ENCODE measurements at regions not wholly inside any gene's neighbourhood (a gene's known extent, or its start where the extent isn't known, plus 50 kb on each side); places are given as distances from the start of the nearest gene placed in this dataset.

DNA sequence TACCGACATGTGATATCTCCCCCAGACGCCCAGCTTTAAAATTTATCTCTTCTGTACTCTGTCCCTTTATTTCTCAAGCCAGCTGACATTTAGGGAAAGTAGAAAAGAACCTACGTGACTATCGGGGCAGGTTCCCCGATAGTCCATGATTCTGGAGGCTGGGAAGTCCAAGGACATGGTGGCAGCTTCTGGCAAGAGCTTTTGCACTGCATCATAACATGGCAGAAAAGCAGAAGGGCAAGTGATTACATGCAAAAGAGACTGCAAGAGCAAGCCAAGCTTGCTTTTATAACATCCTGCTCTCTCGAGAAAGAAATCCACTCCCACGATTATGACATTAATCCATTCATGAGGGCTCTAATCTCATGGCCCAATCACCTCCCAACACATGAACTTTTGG lies 113.2 kb downstream of the CD164 start:
- no peak overlapping the region for H3K4me3 ChIP-seq (ENCODE audit: low read depth, low read length)
- H3K27ac ChIP-seq: no peak overlapping the region
- H3K9me3 ChIP-seq (ENCODE audit: severe bottlenecking): no peaks in the 10 kb centered on the region
- DNase-seq: no peak
- H3K27me3 ChIP-seq (ENCODE audit: insufficient read depth, low read depth, severe bottlenecking): no peaks in the 10 kb centered on the region
- H3K36me3 ChIP-seq: no peaks in the 10 kb centered on the region
- TF ChIP-seq, protein P1, sequence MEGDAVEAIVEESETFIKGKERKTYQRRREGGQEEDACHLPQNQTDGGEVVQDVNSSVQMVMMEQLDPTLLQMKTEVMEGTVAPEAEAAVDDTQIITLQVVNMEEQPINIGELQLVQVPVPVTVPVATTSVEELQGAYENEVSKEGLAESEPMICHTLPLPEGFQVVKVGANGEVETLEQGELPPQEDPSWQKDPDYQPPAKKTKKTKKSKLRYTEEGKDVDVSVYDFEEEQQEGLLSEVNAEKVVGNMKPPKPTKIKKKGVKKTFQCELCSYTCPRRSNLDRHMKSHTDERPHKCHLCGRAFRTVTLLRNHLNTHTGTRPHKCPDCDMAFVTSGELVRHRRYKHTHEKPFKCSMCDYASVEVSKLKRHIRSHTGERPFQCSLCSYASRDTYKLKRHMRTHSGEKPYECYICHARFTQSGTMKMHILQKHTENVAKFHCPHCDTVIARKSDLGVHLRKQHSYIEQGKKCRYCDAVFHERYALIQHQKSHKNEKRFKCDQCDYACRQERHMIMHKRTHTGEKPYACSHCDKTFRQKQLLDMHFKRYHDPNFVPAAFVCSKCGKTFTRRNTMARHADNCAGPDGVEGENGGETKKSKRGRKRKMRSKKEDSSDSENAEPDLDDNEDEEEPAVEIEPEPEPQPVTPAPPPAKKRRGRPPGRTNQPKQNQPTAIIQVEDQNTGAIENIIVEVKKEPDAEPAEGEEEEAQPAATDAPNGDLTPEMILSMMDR (IDR thresholded peaks at IDR 0.05; ENCODE audit: low read depth, low read length): no peak

DNA sequence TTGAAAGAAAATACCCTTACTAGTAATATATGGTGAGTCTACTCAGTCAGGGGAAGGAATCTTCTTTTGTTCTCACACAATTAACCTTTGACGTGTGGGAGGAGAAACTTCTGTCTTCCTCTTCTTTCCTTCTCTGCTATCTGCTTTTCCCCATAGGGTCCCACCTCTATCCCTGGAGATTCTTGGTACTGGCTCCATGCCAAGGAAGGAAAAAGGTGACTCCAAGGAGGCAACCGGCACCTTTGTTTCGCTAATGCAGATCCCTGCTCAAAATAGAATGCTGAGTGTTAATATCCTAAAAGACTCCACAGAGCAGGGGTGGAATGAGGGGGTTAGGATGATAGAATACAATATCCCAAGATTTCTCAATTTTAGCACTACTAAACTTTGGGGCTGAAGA lies 116.7 kb downstream of the CD164 start:
- TF ChIP-seq, protein P1 (IDR thresholded peaks at IDR 0.05; ENCODE audit: low read depth, low read length): no peak
- no peak for DNase-seq
- H3K4me3 ChIP-seq (ENCODE audit: low read depth, low read length): no peak overlapping the region
- no peaks in the 10 kb centered on the region for H3K9me3 ChIP-seq (ENCODE audit: severe bottlenecking)
- H3K36me3 ChIP-seq: no peaks in the 10 kb centered on the region
- H3K27me3 ChIP-seq (ENCODE audit: insufficient read depth, low read depth, severe bottlenecking): no peaks in the 10 kb centered on the region
- no peak overlapping the region for H3K27ac ChIP-seq

DNA sequence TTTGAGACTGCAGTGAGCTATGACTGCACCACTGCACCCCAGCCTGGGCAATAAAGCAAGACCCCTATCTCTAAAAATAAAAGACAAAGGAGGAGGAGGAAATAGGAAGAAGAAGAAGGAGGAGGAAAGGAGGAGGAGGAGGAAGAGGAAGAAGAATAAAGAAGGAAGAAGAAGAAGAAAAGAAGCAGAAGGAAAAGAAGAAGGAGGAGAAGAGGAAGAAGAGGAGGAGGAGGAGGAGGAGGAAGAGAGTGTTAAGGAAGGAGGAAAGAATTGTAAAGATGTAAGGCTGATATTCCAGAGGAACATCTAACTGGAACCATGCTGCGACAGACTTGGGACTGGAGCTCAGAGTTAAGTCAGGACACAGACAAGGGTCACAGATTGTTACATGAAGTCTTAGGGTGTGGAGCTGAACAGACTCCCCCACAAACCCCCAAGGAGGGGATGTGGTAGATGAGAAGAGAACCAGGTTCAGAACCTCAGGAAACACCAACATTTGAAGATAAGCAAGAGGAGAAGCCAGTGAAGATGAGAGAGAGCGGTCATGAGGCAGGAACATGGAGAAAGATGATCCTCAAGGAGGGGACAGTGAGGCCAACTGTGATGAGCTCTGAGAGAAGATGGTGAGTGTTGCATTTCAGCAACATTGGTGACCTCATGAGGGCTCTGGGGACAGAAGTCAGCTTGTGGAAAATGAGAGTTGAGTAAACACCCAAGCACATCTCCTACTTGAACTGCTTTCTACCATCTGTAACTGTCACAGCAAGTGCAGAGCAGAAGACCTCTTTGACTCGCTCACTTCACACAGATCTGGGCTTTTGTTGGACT lies 118.2 kb downstream of the CD164 start:
- DNase-seq: no peak
- no peak overlapping the region for H3K27ac ChIP-seq
- no peaks in the 10 kb centered on the region for H3K36me3 ChIP-seq
- no peaks in the 10 kb centered on the region for H3K27me3 ChIP-seq (ENCODE audit: insufficient read depth, low read depth, severe bottlenecking)
- TF ChIP-seq, protein P1 (IDR thresholded peaks at IDR 0.05; ENCODE audit: low read depth, low read length): no peak
- no peak overlapping the region for H3K4me3 ChIP-seq (ENCODE audit: low read depth, low read length)
- no peaks in the 10 kb centered on the region for H3K9me3 ChIP-seq (ENCODE audit: severe bottlenecking)

DNA sequence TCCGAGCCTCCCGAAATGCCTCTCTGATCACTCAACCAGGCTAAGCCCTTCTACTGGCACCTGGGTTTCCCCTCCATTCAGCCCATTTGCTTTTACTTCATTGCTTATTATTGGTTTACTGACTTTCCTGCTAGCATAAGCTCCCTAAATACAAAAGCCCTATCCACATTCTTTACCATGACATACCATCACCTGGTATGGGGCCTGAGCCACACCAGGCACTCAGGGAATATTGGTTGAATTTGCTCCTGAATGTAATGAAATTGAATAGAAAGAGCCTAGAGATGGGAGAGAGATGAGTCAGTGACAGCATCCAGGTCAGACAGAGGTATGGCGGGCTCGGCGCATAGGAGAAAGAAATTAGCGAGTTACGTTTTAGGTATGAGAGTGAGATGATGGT lies 120.0 kb downstream of the CD164 start:
- no peak overlapping the region for H3K4me3 ChIP-seq (ENCODE audit: low read depth, low read length)
- no peaks in the 10 kb centered on the region for H3K36me3 ChIP-seq
- H3K27me3 ChIP-seq (ENCODE audit: insufficient read depth, low read depth, severe bottlenecking): no peaks in the 10 kb centered on the region
- no peak overlapping the region for H3K27ac ChIP-seq
- TF ChIP-seq, protein P1 (IDR thresholded peaks at IDR 0.05; ENCODE audit: low read depth, low read length): no peak
- H3K9me3 ChIP-seq (ENCODE audit: severe bottlenecking): no peaks in the 10 kb centered on the region
- no peak for DNase-seq

DNA sequence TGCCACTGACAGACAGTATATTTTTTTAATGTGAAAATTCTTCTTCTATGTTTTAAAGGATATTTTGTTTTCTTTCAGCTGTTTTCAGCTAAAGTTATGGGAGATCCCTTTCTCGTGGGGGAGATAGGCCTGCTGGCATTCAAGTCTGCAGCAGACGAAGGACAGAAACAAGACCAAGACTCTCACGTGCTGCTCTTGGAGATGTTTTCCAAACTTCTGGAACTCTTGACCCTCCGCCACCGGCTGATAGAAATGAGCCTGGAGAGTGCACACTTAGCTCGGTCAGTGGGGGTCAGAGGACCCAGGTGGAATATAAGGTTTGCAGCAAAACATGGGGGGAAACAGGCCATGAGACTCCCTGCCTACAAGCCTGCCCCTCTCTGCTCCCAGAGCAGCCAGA lies 120.5 kb downstream of the CD164 start:
- TF ChIP-seq, protein P1 (IDR thresholded peaks at IDR 0.05; ENCODE audit: low read depth, low read length): no peak
- no peak overlapping the region for H3K27ac ChIP-seq
- DNase-seq: no peak

DNA sequence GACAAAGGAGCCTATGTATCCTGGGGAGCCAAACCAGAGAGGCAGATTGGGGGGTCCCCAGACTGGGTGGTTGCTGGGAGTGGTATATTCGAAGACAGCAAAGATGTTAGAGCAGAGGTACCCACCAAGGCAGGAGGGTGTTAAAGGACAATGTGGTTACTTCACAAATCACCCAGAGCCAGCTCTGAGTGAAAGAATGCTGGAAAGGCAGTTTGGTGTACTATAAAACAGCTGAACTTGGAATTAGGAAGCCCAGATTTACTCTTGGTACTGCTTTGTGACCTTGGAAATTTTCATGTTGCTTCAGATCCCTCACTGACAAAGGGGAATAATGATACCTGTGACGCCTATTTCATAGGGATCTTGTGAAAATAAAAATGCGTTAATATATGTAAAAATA lies 121.6 kb downstream of the CD164 start:
- Histone ChIP-seq H3K36me3 (no peaks in the 10 kb centered on the region), H3K27ac (no peak overlapping the region), H3K9me3 (ENCODE audit: severe bottlenecking) (no peaks in the 10 kb centered on the region), H3K27me3 (ENCODE audit: insufficient read depth, low read depth, severe bottlenecking) (no peaks in the 10 kb centered on the region), H3K4me3 (ENCODE audit: low read depth, low read length) (no peak overlapping the region)
- TF ChIP-seq, protein P1 (IDR thresholded peaks at IDR 0.05; ENCODE audit: low read depth, low read length): no peak
- no peak for DNase-seq

More for the DNA sequence above, 120.5 kb downstream of the CD164 start:
- Histone ChIP-seq H3K4me3 (ENCODE audit: low read depth, low read length) (no peak overlapping the region), H3K27me3 (ENCODE audit: insufficient read depth, low read depth, severe bottlenecking) (no peaks in the 10 kb centered on the region), H3K9me3 (ENCODE audit: severe bottlenecking) (no peaks in the 10 kb centered on the region), H3K36me3 (no peaks in the 10 kb centered on the region)

Data from WERI-Rb-1 (cell line).